Adrenal gland (tissue), 5 donors: ENCODE measurements at regions not wholly inside any gene's neighbourhood (a gene's known extent, or its start where the extent isn't known, plus 50 kb on each side); places are given as distances from the start of the nearest gene placed in this dataset.

Source experiments
- POLR2A ChIP-seq, 2 donors: fragments of 450-650 bp; IDR thresholded peaks; one replicate each; pipeline ENCODE4 v1.6.1; 2017; ENCODE audit warnings: antibody characterized with exemption in 2 of 2, mild to moderate bottlenecking in 2 of 2, moderate library complexity in 1 of 2
- TF ChIP-seq, protein P1 (sequence below), 6 experiments: fragments of 450-650 bp in 4 of 6; fragments of 200-600 bp in 2 of 6; sonication (generic) in 1 of 6; IDR thresholded peaks; 1 replicate in 5 of 6; 2 replicates in 1 of 6; pipeline versions ENCODE4 v1.5.1 to v1.8.0; 2016 to 2021; ENCODE audit warnings: antibody characterized with exemption in 6 of 6, mild to moderate bottlenecking in 2 of 6, moderate library complexity in 1 of 6
- donor health status: DM: no; HTN: no; CAD: no.

- TF ChIP-seq, protein P1, sequence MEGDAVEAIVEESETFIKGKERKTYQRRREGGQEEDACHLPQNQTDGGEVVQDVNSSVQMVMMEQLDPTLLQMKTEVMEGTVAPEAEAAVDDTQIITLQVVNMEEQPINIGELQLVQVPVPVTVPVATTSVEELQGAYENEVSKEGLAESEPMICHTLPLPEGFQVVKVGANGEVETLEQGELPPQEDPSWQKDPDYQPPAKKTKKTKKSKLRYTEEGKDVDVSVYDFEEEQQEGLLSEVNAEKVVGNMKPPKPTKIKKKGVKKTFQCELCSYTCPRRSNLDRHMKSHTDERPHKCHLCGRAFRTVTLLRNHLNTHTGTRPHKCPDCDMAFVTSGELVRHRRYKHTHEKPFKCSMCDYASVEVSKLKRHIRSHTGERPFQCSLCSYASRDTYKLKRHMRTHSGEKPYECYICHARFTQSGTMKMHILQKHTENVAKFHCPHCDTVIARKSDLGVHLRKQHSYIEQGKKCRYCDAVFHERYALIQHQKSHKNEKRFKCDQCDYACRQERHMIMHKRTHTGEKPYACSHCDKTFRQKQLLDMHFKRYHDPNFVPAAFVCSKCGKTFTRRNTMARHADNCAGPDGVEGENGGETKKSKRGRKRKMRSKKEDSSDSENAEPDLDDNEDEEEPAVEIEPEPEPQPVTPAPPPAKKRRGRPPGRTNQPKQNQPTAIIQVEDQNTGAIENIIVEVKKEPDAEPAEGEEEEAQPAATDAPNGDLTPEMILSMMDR (IDR thresholded peaks at IDR 0.05), result no peak
- no peak for TF ChIP-seq POLR2A (IDR thresholded peaks at IDR 0.05)
Observed at GRCh38 chr3:25365636-25366035, 62.4 kb upstream of the RARB start.
